Uterus (tissue), 3 donors: ENCODE measurements at regions not wholly inside any gene's neighbourhood (a gene's known extent, or its start where the extent isn't known, plus 50 kb on each side); places are given as distances from the start of the nearest gene placed in this dataset.

Source experiments
- DNase-seq, 2 donors: peaks; one replicate each; pipeline ENCODE4 v3.0.0-alpha.2; 2019 to 2020
- H3K27ac ChIP-seq, 2 donors: fragments of 200-600 bp; sonication (generic); 1 replicate in 1 of 2; 2 replicates in 1 of 2; pipeline ENCODE4 v1.5.1; 2016 to 2018
- H3K27me3 ChIP-seq, 2 donors: fragments of 200-600 bp; sonication (generic); one replicate each; pipeline ENCODE4 v1.5.1; 2018 to 2019; ENCODE audit warnings: control low read depth in 1 of 2
- H3K36me3 ChIP-seq, 2 donors: fragments of 200-600 bp; sonication (generic); one replicate each; pipeline ENCODE4 v1.5.1; 2019; ENCODE audit warnings: control low read depth in 1 of 2
- H3K4me1 ChIP-seq, 2 donors: fragments of 200-600 bp; sonication (generic); one replicate each; pipeline ENCODE4 v1.5.1; 2018 to 2019; ENCODE audit warnings: control low read depth in 1 of 2
- H3K4me3 ChIP-seq, 2 donors: fragments of 200-600 bp; sonication (generic); 1 replicate in 1 of 2; 2 replicates in 1 of 2; pipeline ENCODE4 v1.5.1; 2018 to 2019; ENCODE audit warnings: mild to moderate bottlenecking in 1 of 2
- H3K9me3 ChIP-seq, 2 donors: fragments of 200-600 bp; sonication (generic); one replicate each; pipeline ENCODE4 v1.5.1; 2019; ENCODE audit warnings: control low read depth in 1 of 2
- POLR2A ChIP-seq, 2 donors: fragments of 450-650 bp; IDR thresholded peaks; one replicate each; pipeline ENCODE4 v1.6.1; 2016; ENCODE audit warnings: antibody characterized with exemption in 2 of 2, mild to moderate bottlenecking in 1 of 2, moderate library complexity in 1 of 2
- intact Hi-C: fragments of 100-400 bp; cut with DNase I; formaldehyde crosslinking; loops from one replicate; pipeline ENCODE4 v1.15.1; 2023; ENCODE audit warnings: low total_unique reads
- TF ChIP-seq, protein P1 (sequence below), 4 experiments: fragments of 200-600 bp in 2 of 4; fragments of 450-650 bp in 2 of 4; sonication (generic) in 2 of 4; IDR thresholded peaks; one replicate each; pipeline ENCODE4 v1.5.1; 2016 to 2019; ENCODE audit warnings: antibody characterized with exemption in 4 of 4, mild to moderate bottlenecking in 2 of 4, moderate library complexity in 1 of 4
- donor health status: DM: yes; HTN: yes; CAD: no.

DNA sequence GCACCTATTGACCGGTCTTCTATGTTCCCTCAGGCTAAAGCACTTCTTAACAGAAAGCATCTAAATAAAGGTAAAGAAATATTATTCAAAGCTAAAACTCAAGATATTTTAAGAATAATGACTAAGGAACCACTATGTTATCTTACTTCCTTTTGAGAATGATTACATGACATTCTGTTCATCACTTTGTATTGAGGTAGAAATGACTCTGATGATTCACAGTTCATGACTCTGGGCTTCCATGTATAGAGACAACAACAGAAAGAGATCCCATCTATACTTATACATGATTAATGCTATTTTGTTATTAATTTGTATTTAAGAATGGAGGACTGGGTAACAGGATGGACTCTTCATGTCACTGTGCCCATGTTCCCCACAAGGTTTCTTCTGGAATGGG lies 218.3 kb upstream of the OR4E1 start:
- DNase-seq = no peak
- Histone ChIP-seq H3K27me3 (no peaks in the 10 kb centered on the region), H3K36me3 (no peaks in the 10 kb centered on the region), H3K4me1 (no peaks in the 10 kb centered on the region), H3K4me3 (no peak overlapping the region), H3K9me3 (no peaks in the 10 kb centered on the region), H3K27ac (no peak overlapping the region)
- TF ChIP-seq, protein P1, sequence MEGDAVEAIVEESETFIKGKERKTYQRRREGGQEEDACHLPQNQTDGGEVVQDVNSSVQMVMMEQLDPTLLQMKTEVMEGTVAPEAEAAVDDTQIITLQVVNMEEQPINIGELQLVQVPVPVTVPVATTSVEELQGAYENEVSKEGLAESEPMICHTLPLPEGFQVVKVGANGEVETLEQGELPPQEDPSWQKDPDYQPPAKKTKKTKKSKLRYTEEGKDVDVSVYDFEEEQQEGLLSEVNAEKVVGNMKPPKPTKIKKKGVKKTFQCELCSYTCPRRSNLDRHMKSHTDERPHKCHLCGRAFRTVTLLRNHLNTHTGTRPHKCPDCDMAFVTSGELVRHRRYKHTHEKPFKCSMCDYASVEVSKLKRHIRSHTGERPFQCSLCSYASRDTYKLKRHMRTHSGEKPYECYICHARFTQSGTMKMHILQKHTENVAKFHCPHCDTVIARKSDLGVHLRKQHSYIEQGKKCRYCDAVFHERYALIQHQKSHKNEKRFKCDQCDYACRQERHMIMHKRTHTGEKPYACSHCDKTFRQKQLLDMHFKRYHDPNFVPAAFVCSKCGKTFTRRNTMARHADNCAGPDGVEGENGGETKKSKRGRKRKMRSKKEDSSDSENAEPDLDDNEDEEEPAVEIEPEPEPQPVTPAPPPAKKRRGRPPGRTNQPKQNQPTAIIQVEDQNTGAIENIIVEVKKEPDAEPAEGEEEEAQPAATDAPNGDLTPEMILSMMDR (IDR thresholded peaks at IDR 0.05) = no peak
- no peak for TF ChIP-seq POLR2A (IDR thresholded peaks at IDR 0.05)
- intact Hi-C loops = no loop called here

DNA sequence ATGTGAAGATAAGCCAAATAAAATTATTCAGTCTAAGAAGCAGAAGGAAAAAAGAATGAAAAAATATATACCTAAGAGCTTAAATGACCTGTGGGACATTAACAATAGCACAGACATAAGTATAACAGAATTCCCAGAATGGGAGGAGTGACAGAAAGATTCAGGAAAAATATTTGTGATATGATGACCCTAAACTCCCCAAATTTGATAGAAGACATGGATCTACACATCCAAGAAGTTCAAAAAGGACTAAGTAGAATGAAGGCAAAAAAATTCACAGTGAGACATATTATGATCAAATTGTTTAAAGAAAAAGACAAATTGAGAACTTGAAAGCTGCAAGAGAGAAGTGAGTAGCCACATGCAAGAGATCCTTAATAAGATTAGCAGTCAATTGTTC lies 211.4 kb upstream of the OR4E1 start:
- TF ChIP-seq POLR2A (IDR thresholded peaks at IDR 0.05) = no peak
- TF ChIP-seq, protein P1 (IDR thresholded peaks at IDR 0.05) = no peak
- no peak overlapping the region for H3K27ac ChIP-seq
- H3K9me3 ChIP-seq = no peaks in the 10 kb centered on the region
- no peak for DNase-seq
- no peak overlapping the region for H3K4me3 ChIP-seq
- intact Hi-C loops = no loop called here
- H3K27me3 ChIP-seq = no peaks in the 10 kb centered on the region
- H3K36me3 ChIP-seq = no peaks in the 10 kb centered on the region
- no peaks in the 10 kb centered on the region for H3K4me1 ChIP-seq

GRCh38 chr14:21882226-21882625 lies 208.6 kb upstream of the OR4E1 start:
- TF ChIP-seq POLR2A (IDR thresholded peaks at IDR 0.05) = no peak
- TF ChIP-seq, protein P1 (IDR thresholded peaks at IDR 0.05) = no peak
- H3K4me1 ChIP-seq = no peaks in the 10 kb centered on the region
- no peaks in the 10 kb centered on the region for H3K27me3 ChIP-seq
- no peak overlapping the region for H3K4me3 ChIP-seq
- H3K36me3 ChIP-seq = no peaks in the 10 kb centered on the region
- intact Hi-C loops = no loop called here
- H3K9me3 ChIP-seq = no peaks in the 10 kb centered on the region
- DNase-seq = no peak
- H3K27ac ChIP-seq = no peak overlapping the region

- DNase-seq = no peak
- Histone ChIP-seq H3K36me3 (no peaks in the 10 kb centered on the region), H3K4me3 (no peak overlapping the region), H3K27ac (no peak overlapping the region), H3K9me3 (no peaks in the 10 kb centered on the region), H3K27me3 (no peaks in the 10 kb centered on the region), H3K4me1 (no peaks in the 10 kb centered on the region)
- intact Hi-C loops = no loop called here
- TF ChIP-seq, protein P1 (IDR thresholded peaks at IDR 0.05) = no peak
- TF ChIP-seq POLR2A (IDR thresholded peaks at IDR 0.05) = no peak
These were observed 207.3 kb upstream of the OR4E1 start for GRCh38 chr14:21880918-21881317.

GRCh38 chr14:21875791-21876190 lies 202.2 kb upstream of the OR4E1 start:
- Histone ChIP-seq H3K36me3 (no peaks in the 10 kb centered on the region), H3K4me3 (no peak overlapping the region), H3K9me3 (no peaks in the 10 kb centered on the region), H3K4me1 (no peaks in the 10 kb centered on the region), H3K27me3 (no peaks in the 10 kb centered on the region), H3K27ac (no peak overlapping the region)
- intact Hi-C loops = no loop called here
- TF ChIP-seq, protein P1 (IDR thresholded peaks at IDR 0.05) = no peak
- TF ChIP-seq POLR2A (IDR thresholded peaks at IDR 0.05) = no peak
- DNase-seq = no peak
